NCI-H526 (cell line): ENCODE measurements at regions not wholly inside any gene's neighbourhood (a gene's known extent, or its start where the extent isn't known, plus 50 kb on each side); places are given as distances from the start of the nearest gene placed in this dataset.

Experiments used
- DNase-seq, 2 experiments: peaks; one replicate each; lab custom pipeline; 2025; lab: John Stamatoyannopoulos, UW

DNA sequence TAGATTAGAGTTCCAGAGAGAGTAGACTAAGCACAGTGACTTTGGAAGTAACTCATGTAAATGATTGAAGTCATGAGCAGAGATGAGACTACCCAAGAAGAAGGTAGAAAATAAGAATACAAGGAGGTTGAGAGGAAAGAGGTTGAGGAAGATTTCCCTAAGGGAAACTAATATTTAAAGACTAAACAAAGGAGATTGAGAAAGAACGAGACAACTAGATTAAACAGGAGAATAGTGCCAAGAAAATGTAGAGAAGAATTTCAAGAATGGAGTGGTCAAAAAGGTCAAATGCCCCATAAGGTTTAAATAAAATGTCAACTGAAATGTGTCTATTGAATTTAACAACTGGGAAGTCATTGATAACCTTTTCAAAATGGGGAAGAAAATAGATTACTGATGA lies 59.0 kb downstream of the RPS29 start:
- DNase-seq = no peak

DNA sequence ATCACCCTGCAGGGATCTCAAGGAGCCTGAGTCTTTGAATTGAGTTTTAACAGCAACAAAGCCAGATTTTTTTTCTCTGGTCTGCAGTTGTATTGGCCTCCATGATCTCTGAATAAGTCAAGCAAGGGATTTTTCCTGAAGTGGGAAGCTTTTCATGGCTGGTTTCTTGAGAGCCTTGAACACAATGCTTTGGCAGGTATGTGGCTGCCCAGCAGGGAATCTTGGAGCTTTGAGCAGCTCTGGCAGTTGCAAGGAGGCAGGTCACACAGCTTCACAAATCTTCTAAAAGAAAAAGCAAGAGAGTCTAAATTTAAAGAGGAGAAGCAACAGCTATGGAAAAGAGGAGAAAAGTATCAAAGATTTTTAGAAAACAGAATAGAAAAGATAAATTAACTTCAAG lies 60.1 kb downstream of the RPS29 start:
- DNase-seq = no peak

DNA sequence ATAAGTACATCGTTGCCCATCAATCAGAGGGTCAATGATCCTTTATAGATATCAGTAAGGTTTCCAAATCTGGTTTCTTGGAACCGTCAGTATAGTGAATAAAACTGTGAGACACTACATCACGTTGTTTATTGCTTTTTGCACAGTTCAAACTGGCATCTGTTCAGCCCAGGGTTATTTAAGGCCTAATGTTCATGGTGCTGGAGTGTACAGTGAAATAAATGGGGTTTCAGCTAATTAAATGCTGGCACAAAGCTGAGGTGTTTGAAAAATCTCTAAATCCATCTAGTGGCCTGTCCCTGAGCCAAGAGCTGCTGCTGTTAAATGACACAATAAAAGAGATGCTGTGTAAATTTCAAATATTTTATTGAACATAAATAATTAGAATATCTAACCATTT lies 69.9 kb downstream of the RPS29 start:
- DNase-seq = no peak

GRCh38 chr14:49512571-49512970 lies 73.6 kb downstream of the RPS29 start:
- DNase-seq = no peak

GRCh38 chr14:49512147-49512551 lies 74.0 kb downstream of the RPS29 start:
- no peak for DNase-seq

DNA sequence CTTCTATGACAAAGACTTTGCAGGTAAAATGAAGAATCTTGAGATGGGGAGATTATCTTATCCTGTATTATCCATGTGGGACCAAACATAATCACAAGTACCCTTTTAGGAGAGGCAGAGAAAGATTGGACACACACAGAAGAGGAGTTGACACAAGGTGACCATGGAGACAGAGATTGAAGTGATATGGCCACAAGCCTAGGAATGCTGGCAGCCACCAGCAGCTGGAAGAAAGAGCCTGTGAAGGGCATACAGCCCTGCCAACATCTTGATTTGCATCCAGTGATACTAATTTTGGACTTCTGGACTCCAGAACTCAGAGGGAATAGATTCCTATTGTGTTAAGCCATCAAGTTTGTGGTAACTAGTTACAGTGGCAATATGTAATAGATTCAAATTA lies 78.1 kb downstream of the RPS29 start:
- peak in 1 of 2 experiments; percentile 7 for DNase-seq

GRCh38 chr14:49506650-49507049 lies 79.5 kb downstream of the RPS29 start:
- DNase-seq = peak in 1 of 2 experiments; percentile 10

DNA sequence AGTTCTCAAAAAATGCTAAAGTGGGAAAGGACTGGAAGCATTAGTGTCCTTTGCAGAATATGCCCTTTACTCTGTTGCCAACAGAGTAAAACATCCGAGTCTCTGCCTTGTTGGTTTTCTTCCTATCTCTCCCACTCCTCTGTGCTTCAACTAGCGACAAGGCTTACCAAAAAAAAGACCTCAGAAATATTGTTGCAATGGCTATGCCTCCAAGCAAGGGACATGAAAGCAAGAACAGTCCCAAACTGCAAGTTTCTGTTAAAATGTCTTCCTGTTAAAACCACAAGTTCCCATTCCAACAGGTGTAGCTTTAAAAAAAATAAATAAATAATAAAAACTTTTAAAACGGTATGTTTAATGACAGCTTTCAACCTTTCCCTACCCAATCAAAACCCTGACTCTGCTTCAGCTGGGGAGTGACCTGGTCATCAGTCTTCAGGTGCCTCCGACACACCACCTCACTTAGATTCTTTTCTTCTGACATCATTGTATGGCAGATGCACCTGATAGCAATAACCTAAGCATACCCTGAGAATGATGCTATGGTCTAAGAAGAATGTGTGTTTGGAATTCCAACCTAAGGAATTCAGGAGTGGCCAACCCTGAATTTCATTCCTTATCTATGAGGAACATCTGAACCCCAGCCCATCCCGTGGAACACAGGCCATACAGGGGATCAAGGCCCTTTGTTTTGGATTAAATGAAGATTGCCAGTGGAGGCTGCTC lies 81.0 kb downstream of the RPS29 start:
- DNase-seq = no peak

DNA sequence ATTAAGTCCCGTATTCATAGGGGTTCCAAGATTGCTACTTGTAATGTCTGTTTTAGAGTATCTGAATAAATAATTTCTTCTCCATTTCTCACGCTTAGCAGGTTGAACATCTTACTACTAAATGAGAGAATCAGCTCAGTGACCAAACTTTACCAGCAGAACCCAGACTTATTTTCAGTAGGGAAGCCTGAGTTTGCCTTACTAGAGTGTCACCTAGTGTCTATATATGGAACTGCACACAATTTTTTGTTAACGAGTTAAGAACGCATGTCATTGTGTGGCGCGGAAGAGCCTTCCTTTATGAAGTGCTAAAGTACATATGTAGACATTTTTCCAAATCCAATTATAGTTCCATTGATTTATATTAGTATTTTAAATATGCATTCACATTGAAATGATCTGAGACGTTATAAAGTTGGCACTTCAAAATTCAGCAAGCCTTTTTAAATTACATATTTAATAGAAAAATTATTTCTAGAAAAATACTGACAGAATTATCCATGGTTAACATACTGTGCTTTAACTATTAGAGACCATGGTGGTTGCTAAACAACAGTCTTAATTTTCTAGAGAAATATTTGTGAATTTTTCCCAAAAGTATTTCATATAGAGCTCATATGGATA lies 88.3 kb downstream of the RPS29 start:
- DNase-seq = peak; percentile 63 to 86

DNA sequence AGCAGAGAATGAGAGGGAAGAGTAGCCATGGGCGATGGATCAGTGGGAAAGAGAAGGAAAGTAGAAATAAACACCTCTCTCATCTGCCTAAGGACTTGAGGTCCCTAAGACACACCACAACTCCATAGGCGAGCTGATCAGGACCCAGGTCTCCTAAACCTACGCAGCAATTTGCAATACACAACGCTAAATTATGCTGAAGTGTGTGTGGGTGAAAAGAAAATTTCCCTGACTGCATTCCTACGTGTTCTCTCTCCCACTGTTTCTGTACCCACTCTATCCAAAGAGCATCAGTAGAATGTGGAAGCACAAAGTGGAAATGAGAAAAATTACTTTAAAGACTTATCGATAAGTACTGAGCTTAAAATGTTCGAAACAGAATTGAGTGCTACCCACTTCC lies 88.9 kb downstream of the RPS29 start:
- DNase-seq = no peak

DNA sequence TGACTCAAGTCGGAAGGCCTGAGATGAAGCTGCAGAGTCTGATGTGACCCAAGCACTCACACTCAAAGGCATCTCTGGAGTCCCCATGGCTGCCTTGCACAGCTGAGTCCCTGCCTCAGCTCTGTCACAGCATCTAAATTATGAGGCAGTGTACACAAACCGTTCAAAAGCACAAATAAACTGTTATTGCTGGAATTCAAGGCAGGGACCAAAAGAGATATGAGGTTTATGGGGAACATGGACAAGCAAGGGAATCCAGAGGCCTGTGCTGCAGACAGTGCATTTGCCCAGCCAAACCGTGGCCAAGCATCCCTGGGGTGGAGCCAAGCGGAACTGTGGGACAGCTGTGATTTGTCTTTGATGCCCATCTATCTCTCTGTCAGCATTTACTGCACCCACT lies 91.3 kb downstream of the RPS29 start:
- no peak for DNase-seq

DNA sequence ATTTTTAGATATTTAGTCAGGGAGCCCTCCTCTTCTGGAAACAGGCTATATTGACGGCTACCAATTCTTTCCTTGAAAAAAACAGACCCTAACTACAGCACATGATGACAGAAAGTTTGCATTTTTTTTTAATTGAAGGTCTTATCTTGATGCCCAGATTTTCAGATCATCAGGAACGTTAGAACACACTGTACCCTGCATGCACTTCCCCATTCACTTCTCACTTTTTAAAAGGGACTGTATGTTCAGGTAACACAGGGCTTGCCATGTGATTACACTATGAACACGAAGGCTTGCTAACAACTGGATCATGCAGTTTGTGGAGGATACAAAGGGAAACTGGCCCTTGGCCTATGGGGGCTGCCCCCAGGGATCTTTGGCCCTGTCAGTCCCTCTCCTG lies 92.6 kb downstream of the RPS29 start:
- no peak for DNase-seq

GRCh38 chr14:49492151-49492550 lies 94.0 kb downstream of the RPS29 start:
- DNase-seq = no peak

DNA sequence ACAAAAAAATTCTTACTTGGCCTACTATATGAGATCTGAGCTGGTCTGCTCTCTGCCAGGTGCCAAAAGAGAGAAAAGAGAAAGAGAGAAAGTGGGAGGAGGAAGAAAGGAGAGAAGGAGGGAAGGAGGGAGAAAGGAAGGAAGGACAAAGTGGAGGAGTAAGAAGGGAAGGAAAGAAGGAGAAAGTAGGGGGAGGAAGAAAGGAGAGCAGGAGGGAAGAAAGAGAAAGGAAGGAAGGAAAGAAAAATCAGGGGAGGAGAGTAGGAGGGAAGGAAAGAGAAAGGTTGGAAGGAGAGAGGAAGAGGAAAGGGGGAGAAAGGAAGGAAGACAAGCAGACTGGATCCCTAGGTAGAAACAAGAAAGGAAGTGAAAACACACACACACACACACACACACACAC lies 96.8 kb downstream of the RPS29 start:
- DNase-seq = no peak

GRCh38 chr14:49487238-49487637 lies 98.9 kb downstream of the RPS29 start:
- DNase-seq = no peak

GRCh38 chr14:49485290-49485689 lies 100.9 kb downstream of the RPS29 start:
- no peak for DNase-seq

GRCh38 chr14:49484180-49484579 lies 102.0 kb downstream of the RPS29 start:
- DNase-seq = no peak

- no peak for DNase-seq
These were observed 102.9 kb downstream of the RPS29 start for GRCh38 chr14:49483268-49483667.

- no peak for DNase-seq
These were observed 105.1 kb downstream of the RPS29 start for GRCh38 chr14:49480979-49481498.

- DNase-seq = no peak
These were observed 106.0 kb downstream of the RPS29 start for GRCh38 chr14:49480053-49480760.

GRCh38 chr14:49479432-49479831 lies 106.7 kb downstream of the RPS29 start:
- DNase-seq = no peak

DNA sequence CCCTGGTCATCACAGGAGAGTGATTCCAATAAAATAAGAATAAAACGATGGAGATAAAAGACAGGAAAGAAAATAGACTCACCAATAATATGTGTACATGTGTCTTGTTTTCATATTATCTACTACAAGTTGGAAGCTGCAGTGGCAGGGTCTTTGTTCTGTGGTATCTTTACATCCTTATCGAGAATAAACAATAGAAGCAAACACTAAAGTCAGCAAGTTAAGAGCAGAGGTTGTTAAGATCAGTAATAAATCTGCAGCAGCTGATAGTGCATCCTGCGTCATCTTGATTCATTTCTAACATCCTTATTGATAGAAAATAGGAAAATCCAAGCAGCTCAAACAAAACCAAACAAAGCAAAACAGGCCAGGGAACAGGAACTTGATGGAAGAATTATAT lies 107.4 kb downstream of the RPS29 start:
- no peak for DNase-seq

DNA sequence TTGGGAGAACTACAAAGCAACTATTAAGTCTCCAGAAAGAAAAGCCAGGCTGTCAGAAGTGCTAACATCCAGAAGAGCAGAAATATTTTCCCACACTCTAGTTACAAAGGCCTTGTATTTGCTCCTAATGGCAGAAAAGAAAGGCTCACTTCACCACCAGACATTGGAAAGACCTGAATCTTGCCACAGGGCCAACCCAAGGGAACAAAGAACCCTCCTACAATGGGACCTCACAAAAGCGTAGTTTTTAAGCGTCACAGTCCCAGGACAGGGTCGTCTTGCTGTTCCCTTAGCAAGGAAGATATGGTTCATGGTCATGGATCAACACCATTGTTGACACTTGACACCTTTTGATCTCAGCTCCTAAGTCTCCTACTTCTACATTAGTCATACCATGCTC lies 119.1 kb downstream of the RPS29 start:
- DNase-seq = no peak
